IMR-90 (cell line): ENCODE measurements at regions not wholly inside any gene's neighbourhood (a gene's known extent, or its start where the extent isn't known, plus 50 kb on each side); places are given as distances from the start of the nearest gene placed in this dataset.

Experiments used
- BHLHE40 ChIP-seq: fragments of 150-350 bp; IDR thresholded peaks from 2 replicates; pipeline ENCODE4 v1.6.1; 2016; ENCODE audit warnings: mild to moderate bottlenecking, low read depth, low read length
- CEBPB ChIP-seq: IDR thresholded peaks from 2 replicates; pipeline ENCODE4 v1.6.1; 2012; ENCODE audit warnings: low read depth, low read length, improper control_type of control experiment
- MAFK ChIP-seq: IDR thresholded peaks from 2 replicates; pipeline ENCODE4 v1.6.1; 2012; ENCODE audit warnings: low read depth, low read length, improper control_type of control experiment
- MXI1 ChIP-seq: IDR thresholded peaks from 2 replicates; pipeline ENCODE4 v1.6.1; 2012; ENCODE audit warnings: low read depth, mild to moderate bottlenecking, low read length, moderate library complexity, borderline replicate concordance
- POLR2A ChIP-seq: IDR thresholded peaks from 2 replicates; pipeline ENCODE4 v1.6.1; 2012; ENCODE audit warnings: mild to moderate bottlenecking, low read depth, low read length
- RAD21 ChIP-seq: IDR thresholded peaks from 2 replicates; pipeline ENCODE4 v1.6.1; 2012; ENCODE audit warnings: low read length, improper control_type of control experiment
- RCOR1 ChIP-seq: IDR thresholded peaks from 2 replicates; pipeline ENCODE4 v1.6.1; 2012; ENCODE audit warnings: mild to moderate bottlenecking, low read length, improper control_type of control experiment; ENCODE audit not compliant: insufficient replicate concordance
- RFX5 ChIP-seq: IDR thresholded peaks from 2 replicates; pipeline ENCODE4 v1.8.0; 2012; ENCODE audit warnings: low read depth, mild to moderate bottlenecking, low read length, moderate library complexity
- SMC3 ChIP-seq: fragments of 150-350 bp; IDR thresholded peaks from 2 replicates; pipeline ENCODE4 v1.6.1; 2016; ENCODE audit warnings: low read depth, mild to moderate bottlenecking, antibody characterized with exemption, low read length, moderate library complexity
- TF ChIP-seq, protein P1 (sequence below): conservative IDR thresholded peaks from 2 replicates; pipeline ENCODE4 v1.5.1; 2012; ENCODE audit warnings: mild to moderate bottlenecking, low read depth, low read length, improper control_type of control experiment
- TF ChIP-seq, protein P2 (sequence below): fragments of 150-350 bp; IDR thresholded peaks from 2 replicates; pipeline ENCODE4 v1.6.1; 2017; ENCODE audit warnings: mild to moderate bottlenecking, antibody characterized with exemption, low read length, low read depth

DNA sequence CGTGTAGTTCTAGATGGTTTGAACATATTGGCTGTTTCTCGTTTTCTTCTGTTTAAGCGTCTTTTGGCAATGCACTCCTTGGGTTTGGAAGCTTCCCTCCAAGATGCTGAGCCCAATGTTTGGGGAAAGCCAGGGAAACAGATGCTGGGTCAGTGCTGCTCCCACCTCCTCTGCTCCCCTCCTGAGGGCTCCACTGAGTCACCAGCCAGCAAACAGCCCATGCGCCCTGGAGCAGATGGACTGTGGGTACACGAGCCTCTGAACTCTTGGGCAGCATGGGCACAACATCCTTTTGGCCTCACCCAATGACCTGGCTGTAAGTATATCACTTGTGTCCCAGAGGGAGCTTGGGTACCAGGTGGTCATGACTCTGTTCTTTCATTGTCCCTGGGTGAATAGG is 207.6 kb downstream of the BUB3 start:
- TF ChIP-seq, protein P1, sequence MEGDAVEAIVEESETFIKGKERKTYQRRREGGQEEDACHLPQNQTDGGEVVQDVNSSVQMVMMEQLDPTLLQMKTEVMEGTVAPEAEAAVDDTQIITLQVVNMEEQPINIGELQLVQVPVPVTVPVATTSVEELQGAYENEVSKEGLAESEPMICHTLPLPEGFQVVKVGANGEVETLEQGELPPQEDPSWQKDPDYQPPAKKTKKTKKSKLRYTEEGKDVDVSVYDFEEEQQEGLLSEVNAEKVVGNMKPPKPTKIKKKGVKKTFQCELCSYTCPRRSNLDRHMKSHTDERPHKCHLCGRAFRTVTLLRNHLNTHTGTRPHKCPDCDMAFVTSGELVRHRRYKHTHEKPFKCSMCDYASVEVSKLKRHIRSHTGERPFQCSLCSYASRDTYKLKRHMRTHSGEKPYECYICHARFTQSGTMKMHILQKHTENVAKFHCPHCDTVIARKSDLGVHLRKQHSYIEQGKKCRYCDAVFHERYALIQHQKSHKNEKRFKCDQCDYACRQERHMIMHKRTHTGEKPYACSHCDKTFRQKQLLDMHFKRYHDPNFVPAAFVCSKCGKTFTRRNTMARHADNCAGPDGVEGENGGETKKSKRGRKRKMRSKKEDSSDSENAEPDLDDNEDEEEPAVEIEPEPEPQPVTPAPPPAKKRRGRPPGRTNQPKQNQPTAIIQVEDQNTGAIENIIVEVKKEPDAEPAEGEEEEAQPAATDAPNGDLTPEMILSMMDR = no peak
- TF ChIP-seq POLR2A = no peak
- TF ChIP-seq BHLHE40 = no peak
- no peak for TF ChIP-seq RAD21
- TF ChIP-seq RFX5 = no peak
- TF ChIP-seq, protein P2, sequence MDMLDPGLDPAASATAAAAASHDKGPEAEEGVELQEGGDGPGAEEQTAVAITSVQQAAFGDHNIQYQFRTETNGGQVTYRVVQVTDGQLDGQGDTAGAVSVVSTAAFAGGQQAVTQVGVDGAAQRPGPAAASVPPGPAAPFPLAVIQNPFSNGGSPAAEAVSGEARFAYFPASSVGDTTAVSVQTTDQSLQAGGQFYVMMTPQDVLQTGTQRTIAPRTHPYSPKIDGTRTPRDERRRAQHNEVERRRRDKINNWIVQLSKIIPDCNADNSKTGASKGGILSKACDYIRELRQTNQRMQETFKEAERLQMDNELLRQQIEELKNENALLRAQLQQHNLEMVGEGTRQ = no peak
- no peak for TF ChIP-seq MAFK
- no peak for TF ChIP-seq MXI1
- no peak for TF ChIP-seq SMC3
- no peak for TF ChIP-seq CEBPB
- no peak for TF ChIP-seq RCOR1
